GM18499 (cell line): ENCODE measurements at regions not wholly inside any gene's neighbourhood (a gene's known extent, or its start where the extent isn't known, plus 50 kb on each side); places are given as distances from the start of the nearest gene placed in this dataset.
"Not testable (repeated sequence)": the region's sequence is repeated elsewhere in the genome, so short reads cannot be mapped to it uniquely, and the experiment has no call there.

Source experiments
- ATAC-seq: cut with Tn5 transposase; IDR thresholded peaks from one replicate; pipeline ENCODE4 v1.9.1; 2021; ENCODE audit warnings: moderate number of reproducible peaks; ENCODE audit not compliant: insufficient read depth, unreplicated experiment

DNA sequence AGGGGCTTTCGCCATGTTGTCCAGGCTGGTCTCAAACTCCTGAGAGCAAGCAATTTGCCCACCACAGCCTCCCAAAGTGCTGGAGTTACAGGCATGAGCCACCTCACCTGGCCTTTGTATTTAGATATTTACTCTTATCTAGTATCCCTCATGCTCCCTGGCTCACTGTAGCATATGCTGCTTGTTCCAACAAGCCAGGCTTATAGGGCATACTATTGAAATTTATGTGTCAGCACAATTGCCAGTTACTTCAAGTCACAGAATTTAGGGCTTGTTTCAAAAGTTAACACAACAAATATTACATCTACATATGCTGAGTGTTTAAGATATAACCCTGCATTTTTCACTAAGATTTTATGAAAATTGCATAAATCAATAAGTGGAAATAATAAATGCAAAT is 469.2 kb upstream of the ZNF608 start:
- no peak for ATAC-seq

DNA sequence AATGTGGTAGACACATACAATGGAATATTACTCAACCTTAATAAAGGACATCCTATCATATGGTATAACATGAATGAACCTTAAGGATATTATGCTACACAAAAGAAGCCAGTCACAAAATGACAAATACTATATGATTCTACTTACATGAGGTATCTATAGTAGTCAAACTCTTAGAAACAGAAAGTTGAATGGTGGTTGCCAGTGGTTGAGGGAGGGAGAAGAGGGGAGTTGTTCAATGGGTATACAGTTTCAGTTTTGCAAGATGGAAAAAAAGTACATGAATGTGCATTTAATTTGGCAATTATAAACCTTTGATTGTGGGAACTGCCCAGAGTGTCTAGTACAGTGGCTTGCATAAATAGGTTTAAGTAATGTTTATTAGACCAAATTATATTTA is 473.3 kb upstream of the ZNF608 start:
- ATAC-seq = no peak

DNA sequence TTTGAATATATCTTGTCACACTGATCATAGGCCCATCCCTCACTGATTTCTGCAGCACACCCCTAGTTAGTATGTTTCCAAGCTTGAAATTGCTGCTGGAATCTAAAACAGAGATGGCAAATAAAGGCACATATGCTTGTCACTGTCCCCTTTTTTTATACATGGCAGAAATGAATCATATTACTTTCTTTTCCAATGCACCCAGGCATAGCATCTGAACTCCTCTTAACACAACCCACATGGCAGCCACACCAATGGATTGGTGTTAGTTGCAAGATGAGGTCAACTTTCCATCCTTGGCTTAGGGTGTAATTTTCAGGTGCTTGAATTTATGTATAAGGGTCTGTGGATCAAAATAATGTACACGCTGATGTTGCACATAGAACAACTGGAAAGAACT is 473.8 kb upstream of the ZNF608 start:
- no peak for ATAC-seq

DNA sequence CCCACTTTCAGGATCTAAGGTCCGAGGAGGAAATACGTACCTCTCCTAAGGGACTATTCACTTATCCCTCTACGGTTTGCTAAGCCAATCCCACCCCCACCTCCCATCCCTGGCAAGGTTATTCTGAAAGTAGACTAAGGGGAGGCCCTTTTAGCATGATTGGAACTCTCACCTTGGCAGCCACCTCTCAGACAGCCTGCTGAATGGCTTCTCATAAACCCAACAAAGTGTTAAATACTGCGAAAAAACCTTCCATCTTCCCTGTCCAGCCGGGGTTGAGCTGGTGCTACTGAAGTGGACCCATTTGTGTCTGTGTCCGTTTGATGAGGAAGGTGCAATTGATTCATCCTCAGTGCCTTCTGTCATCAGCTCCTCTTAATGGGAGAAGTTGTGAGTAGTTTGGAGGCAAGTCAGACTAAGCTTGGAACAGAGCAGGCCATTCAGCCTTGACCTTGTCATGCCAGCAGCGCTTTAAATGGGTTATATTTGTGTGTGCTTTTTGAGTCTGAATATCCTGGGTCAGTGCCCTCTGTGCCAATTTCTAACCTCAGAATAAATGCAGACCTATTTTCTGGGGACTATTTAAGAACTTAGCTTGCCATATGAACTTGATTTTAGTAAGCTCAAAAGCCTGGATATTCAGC is 476.3 kb upstream of the ZNF608 start:
- no peak for ATAC-seq

DNA sequence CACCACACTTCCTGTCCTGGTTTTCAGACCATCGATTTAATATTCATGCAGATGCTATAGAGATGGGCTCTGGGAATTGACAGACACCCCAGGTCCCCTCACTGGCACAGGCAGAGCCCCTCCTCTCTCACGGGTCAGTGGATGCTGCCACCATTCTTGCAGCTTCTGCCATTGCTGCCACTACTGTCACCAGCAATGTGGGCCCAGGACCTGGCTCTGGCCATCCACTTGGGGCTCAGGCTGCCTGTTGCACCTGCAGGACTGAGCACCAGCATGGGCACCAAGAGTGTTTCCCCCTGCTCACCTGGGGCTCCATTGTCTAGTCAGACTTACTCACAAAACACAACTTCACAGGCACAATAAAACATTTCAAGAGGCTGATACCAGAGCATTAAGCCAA is 479.0 kb upstream of the ZNF608 start:
- no peak for ATAC-seq

DNA sequence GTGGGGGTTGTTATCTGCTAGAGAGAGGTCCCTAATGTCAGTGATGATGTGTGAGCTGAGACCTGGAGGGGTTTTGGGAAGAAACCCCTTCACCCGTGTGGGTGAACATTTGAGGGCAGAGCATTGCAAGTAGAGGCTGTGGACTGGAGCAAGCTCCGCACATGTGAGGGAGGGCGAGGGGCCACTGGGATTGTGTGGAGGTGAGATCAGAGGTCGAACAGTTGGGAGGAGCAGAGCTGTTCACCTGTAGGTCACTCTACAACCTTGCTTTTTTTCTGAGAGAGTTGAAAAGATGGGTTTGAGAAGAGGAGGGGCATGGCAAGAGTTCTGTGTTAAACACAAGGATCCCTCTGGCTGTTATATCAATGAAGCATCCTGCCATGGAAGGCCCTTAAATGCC is 480.4 kb upstream of the ZNF608 start:
- no peak for ATAC-seq

DNA sequence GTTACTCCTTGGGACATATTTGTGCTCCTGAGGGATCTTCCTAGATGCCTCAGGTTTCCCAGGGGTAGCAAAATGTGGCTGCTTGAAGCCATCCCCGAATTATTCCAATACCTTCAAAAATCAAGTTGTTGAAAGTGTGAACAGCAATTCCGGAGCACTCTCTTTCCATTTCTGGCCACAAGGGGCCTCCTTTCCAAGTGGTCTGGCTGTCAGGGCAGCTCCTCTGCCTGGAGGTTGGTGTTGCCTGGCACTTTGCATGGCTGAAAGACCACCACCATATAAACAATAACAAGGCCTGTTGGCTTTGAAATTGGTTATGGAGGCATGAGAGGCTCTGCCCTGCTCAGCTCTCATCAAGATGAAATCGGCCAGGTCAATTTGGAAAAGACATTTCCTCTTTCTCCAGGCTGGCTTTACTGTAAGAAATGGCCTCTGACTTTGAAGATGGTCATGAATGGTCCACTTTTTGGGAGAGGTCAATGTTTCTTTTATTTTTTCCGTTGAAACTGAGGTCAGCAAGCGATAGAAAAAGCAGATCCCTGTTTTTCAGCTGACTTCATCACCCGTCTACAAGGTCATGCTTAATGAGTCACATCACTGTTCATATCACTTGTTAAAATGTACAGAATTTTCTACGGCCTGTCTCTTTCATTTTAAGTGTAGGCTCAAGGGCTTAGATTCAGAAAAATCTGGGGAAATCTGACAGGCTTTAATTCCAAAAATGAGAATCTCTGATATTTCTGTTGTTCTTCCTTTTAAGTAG is 481.1 kb upstream of the ZNF608 start:
- no peak for ATAC-seq

DNA sequence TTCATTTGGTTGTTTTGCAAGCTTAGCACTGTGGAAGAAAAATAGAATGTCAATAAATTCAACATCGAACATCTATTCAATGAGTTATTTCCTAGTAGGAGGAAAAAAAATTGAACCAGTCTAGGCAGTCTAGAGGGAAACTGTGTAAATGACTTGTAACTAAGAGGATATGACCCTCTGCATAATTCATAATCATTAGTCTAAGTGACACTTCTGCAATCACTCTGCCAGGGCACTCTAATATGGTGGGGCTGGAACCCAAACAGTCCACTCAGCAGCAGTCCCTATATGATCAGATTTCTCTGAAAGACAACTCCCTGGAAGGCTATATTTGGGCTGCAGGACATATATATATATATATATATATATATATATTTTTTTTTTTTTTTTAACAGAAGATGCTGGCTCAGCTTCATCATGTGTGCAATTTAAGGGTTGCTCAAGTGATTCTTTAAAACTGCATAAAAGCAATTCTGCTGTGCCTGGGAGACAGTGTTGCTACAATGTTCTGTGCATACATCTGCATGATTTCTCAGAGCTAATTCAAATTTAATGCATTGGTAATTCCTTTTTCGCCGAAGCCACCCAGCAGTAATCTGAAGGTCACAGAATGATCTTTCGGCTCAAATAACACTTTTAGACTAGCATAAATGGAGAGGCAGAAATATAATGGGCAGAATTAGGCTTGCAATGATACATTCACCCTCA is 482.1 kb upstream of the ZNF608 start:
- ATAC-seq = no peak

DNA sequence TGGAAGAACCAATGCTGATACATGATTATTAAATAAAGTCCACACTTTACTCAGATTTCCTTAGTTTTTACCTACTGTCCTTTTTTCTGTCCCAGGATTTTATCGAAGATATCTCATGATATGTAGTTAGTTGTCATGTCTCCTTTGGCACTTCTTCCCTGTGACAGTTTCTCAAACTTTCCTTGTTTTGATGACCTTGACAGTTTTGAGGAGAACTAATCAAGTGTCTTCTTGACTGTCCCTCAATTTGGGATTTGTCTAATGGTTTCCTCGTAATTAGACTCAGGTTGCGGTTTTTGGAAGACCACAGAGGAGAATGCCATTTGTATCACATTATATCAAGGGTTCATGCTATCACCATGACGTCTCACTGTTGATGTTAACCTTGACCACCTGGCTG is 483.1 kb upstream of the ZNF608 start:
- no peak for ATAC-seq

DNA sequence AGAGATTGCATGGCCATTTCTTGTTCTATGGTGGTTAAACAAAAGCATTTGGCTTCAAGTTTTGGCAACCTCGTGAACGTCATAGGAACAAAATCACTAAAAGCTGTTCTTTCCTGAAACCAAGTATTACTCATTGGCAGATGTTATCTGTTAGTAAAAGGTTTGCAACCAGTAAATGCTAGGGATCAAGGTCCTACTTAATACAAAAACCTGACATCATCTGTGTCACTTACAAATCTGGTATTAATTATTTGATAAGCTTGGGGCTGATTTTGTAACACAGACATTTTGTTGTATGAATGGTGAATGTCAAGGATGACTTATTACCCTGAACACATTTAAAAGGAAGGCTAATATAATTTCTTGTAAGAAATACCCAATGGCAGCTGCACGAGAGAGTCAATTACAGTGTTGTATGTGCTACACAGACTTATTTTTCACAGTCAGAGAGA is 486.4 kb upstream of the ZNF608 start:
- ATAC-seq = no peak

DNA sequence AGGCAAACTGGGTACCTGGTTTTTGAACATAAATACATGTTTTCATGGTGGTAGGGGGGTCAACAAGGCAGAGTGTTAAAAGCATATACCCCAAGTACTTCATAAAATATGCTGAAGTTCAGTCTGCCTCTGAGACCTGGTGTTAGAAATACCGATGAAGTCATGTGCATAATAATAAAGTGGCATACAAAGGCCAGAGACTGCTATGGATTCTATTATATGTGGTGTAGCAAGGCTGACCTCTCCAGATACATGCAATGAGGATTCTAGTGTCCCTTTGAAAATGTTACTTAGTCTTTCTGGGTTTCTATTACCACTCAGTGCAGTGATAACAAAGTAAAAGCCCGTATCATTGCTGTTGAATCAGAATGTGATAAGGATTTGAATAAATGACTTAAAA is 487.5 kb upstream of the ZNF608 start:
- ATAC-seq = no peak

DNA sequence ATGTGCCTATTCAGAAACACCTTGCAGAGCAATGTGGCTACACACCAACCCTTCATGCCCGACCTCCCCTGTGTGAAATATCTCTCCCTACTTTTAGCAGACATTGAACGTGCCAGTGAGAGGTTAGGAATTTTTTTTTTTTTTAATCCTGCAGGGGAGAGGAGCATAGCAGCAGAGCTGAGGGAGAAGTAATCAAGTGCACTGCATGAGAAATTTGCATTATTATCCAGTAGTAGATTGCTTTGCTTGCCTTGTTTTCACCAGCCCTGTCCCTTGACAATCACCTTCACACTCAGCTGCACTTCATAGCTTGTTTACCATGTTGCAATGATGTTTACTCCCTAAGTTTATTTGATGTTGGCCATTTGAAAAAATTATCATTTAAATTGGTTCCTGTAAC is 489.6 kb upstream of the ZNF608 start:
- no peak for ATAC-seq

DNA sequence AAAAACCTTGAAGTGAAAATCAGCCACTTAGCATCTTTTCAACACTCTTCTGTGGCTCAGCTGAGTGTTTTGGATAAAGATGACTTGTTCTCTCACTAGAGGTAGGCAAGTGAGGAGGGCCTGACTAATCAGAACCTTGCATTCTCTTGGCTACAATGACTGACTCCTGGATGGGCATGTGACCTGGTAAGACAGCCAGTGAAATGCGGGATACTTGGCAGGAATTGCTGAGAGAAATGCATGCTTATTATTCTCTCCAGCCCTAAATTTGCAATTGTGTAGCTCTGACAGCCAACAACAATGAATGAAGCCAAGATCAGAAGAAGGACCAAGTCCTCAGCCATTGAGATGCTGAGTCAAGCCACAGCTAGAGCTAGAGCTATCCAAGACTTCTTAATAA is 490.5 kb upstream of the ZNF608 start:
- no peak for ATAC-seq

DNA sequence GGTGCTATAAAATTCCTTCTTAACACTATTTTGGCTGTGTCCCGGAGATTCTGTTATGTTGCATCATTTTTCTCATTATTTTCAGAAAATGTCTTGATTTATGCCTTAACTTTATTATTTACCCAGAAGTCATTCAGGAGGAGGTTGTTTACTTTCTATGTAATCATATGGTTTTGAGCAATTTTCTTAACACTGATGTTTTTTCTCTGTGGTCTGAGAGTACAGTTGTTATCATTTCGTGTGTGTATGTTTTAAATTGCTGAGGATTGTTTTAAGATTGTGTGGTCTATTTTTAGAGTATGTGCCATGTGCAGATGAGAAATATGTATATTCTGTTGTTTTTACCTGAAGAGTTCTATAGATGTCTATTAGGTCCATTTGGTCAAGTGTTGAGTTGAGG is 498.1 kb upstream of the ZNF608 start:
- no peak for ATAC-seq

DNA sequence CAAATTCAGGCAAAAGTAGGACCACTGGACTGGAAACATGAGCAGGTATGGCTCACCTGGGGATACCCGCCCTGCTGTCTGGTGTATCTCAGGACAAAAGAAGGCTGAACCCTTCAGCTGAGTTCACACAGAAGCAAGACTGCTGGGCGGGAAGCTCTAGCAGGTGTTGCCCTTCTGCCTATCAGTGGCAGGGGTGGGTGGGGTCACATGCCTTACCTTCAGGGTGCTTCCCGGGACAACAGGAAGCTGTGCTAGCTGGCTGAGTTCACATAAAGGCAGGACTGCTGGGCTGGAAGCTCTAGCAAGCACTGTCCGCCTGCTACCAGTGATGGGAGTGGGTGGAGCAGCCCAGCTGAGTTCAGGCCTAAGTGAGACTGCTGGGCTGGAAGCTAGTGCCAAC is 498.8 kb upstream of the ZNF608 start:
- ATAC-seq = no peak

DNA sequence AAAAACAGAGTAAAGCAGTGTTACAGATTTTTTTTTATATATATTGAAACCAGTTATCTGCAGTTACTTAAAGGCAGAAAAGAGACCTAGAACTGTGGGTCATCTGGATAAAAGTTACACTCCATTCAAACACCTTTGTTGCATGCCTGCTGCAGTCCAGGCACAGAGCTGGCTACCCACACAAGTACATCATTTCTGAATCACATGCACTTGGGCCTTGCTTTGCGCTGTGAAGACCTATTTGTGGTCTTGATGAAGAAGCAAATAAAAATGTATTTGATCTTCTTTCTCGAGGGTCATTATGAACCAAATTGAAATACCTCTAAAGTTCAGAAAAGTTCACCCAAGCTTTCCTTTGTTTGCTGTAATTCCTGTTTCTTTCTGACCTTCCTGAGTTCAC is 503.0 kb upstream of the ZNF608 start:
- no peak for ATAC-seq

DNA sequence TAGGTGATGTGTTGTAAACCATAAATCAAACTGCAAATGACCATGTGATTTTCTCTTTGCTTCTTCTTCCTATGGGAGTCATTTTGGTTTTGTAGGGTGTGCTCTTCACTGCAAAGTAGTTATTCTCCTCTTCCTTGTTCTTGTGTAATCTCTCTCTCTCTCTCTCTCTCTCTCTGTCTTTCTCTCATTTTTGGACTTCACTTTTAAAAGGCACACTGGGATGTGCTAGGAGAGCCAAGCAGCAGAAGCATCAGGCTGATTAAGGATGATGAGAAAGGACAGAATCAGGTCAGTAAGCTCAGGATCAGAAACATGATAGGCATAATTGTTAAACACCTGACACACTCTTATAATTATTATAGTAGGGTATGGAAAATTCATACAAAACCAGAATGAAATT is 505.3 kb upstream of the ZNF608 start:
- no peak for ATAC-seq

DNA sequence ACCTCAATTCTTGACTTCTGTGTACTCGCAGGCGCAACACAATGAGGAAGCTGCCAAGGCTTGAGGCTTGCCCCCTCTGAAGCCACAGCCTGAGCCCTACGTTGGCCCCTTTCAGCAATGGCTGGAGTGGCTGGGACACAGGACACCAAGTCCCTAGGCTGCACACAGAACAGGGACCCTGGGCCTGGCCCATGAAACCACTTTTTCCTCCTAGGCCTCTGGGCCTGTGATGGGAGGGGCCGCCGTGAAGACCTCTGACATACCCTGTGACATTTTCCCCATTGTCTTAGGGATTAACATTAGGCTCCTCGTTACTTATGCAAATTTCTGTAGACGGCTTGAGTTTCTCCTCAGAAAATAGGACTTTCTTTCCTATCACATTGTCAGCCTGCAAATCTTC is 507.2 kb upstream of the ZNF608 start:
- not testable (repeated sequence) for ATAC-seq

DNA sequence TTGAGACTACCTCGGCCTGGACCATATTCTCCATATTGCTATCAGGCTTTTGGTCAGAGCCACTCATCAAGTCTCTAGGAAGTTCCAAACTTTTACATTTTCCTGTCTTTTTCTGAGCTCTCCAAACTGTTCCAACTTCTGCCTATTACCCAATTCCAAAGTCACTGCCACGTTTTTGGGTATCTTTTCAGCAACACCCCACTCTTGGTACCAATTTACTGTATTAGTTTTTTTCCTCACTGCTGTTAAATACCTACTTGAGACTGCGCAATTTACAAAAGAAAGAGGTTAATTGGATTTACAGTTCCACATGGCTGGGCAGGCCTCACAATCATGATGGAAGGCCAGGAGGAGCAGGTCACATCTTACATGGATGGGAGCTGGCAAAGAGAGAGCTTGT is 507.8 kb upstream of the ZNF608 start:
- no peak for ATAC-seq

DNA sequence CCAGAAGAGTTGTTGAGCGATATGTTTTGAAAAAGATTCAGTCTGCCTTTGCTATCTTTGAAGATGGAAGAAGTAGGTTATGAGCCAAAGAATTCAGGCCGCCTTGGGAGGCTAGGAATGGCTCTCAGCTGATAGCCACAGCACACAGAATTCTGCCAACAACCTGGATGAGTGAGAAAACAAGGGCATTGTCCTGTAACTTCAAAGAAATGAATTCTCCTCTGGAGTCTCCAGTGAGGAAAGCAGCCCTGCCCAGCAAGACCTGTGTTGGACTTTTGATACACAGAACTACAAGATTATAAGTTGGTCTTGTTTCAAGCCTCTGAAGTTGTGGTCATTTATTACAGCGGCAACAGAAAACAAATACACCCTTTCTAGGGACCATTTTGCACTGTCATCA is 509.9 kb upstream of the ZNF608 start:
- no peak for ATAC-seq
